ENCODE measurements at regions not wholly inside any gene's neighbourhood (a gene's known extent, or its start where the extent isn't known, plus 50 kb on each side); places are given as distances from the start of the nearest gene placed in this dataset.

GRCh38 chr17:72349011-72349410 is 228.2 kb downstream of the SOX9 start:
- no peak overlapping the region for H3K9ac ChIP-seq (ENCODE audit: low read depth, low read length, poor library complexity, severe bottlenecking)
- H4K20me1 ChIP-seq (ENCODE audit: insufficient read depth, low read length, poor library complexity, severe bottlenecking) = no peaks in the 10 kb centered on the region
- no peaks in the 10 kb centered on the region for H3K9me2 ChIP-seq (replicated peaks; ENCODE audit: low read depth, low read length)
- no peaks in the 10 kb centered on the region for H3K79me2 ChIP-seq (ENCODE audit: insufficient read depth, low read length)
- peaks cover 6% of the 10 kb centered on the region; the same call in 1 of the 2 replicates for H3K9me3 ChIP-seq (ENCODE audit: insufficient read depth, low read depth, low read length)
- H3K4me2 ChIP-seq (ENCODE audit: low read depth, low read length, poor library complexity, severe bottlenecking) = no peak overlapping the region
- no peaks in the 10 kb centered on the region for H3K4me1 ChIP-seq (ENCODE audit: insufficient read depth, low read length, poor library complexity, severe bottlenecking)
- H2AFZ ChIP-seq (ENCODE audit: low read length) = no peak overlapping the region
- H3F3A ChIP-seq (ENCODE audit: low read depth) = no peaks in the 10 kb centered on the region
- H3K27me3 ChIP-seq (ENCODE audit: insufficient read depth, low read length, poor library complexity, severe bottlenecking) = no peaks in the 10 kb centered on the region
- H3K4me3 ChIP-seq (ENCODE audit: low read length, poor library complexity, severe bottlenecking) = no peak overlapping the region
- no peaks in the 10 kb centered on the region for H3K36me3 ChIP-seq (ENCODE audit: insufficient read depth, low read length)
- TF ChIP-seq CTCF (conservative IDR thresholded peaks at IDR 0.05; ENCODE audit: low read length) (no peak), EZH2phosphoT487 (IDR thresholded peaks at IDR 0.05; ENCODE audit: borderline replicate concordance) (no peak)

GRCh38 chr17:72349491-72349995 is 228.7 kb downstream of the SOX9 start:
- Histone ChIP-seq H3K9me3 (ENCODE audit: insufficient read depth, low read depth, low read length) (peaks cover 6% of the 10 kb centered on the region; the same call in 1 of the 2 replicates), H3K27me3 (ENCODE audit: insufficient read depth, low read length, poor library complexity, severe bottlenecking) (no peaks in the 10 kb centered on the region), H3K4me3 (ENCODE audit: low read length, poor library complexity, severe bottlenecking) (no peak overlapping the region), H3K4me2 (ENCODE audit: low read depth, low read length, poor library complexity, severe bottlenecking) (no peak overlapping the region), H2AFZ (ENCODE audit: low read length) (no peak overlapping the region), H3K79me2 (ENCODE audit: insufficient read depth, low read length) (no peaks in the 10 kb centered on the region), H3K4me1 (ENCODE audit: insufficient read depth, low read length, poor library complexity, severe bottlenecking) (no peaks in the 10 kb centered on the region), H3K9me2 (replicated peaks; ENCODE audit: low read depth, low read length) (no peaks in the 10 kb centered on the region), H3F3A (ENCODE audit: low read depth) (no peaks in the 10 kb centered on the region), H3K9ac (ENCODE audit: low read depth, low read length, poor library complexity, severe bottlenecking) (no peak overlapping the region), H3K36me3 (ENCODE audit: insufficient read depth, low read length) (no peaks in the 10 kb centered on the region), H4K20me1 (ENCODE audit: insufficient read depth, low read length, poor library complexity, severe bottlenecking) (no peaks in the 10 kb centered on the region)
- TF ChIP-seq EZH2phosphoT487 (IDR thresholded peaks at IDR 0.05; ENCODE audit: borderline replicate concordance) (no peak), CTCF (conservative IDR thresholded peaks at IDR 0.05; ENCODE audit: low read length) (no peak)

GRCh38 chr17:72350073-72350472 is 229.3 kb downstream of the SOX9 start:
- Histone ChIP-seq H3K4me1 (ENCODE audit: insufficient read depth, low read length, poor library complexity, severe bottlenecking) (no peaks in the 10 kb centered on the region), H3K36me3 (ENCODE audit: insufficient read depth, low read length) (no peaks in the 10 kb centered on the region), H3K27me3 (ENCODE audit: insufficient read depth, low read length, poor library complexity, severe bottlenecking) (no peaks in the 10 kb centered on the region), H2AFZ (ENCODE audit: low read length) (no peak overlapping the region), H3F3A (ENCODE audit: low read depth) (no peaks in the 10 kb centered on the region), H3K4me2 (ENCODE audit: low read depth, low read length, poor library complexity, severe bottlenecking) (no peak overlapping the region), H4K20me1 (ENCODE audit: insufficient read depth, low read length, poor library complexity, severe bottlenecking) (no peaks in the 10 kb centered on the region), H3K4me3 (ENCODE audit: low read length, poor library complexity, severe bottlenecking) (no peak overlapping the region), H3K79me2 (ENCODE audit: insufficient read depth, low read length) (no peaks in the 10 kb centered on the region), H3K9ac (ENCODE audit: low read depth, low read length, poor library complexity, severe bottlenecking) (no peak overlapping the region), H3K9me3 (ENCODE audit: insufficient read depth, low read depth, low read length) (peaks cover 6% of the 10 kb centered on the region; the same call in 1 of the 2 replicates), H3K9me2 (replicated peaks; ENCODE audit: low read depth, low read length) (no peaks in the 10 kb centered on the region)
- TF ChIP-seq CTCF (conservative IDR thresholded peaks at IDR 0.05; ENCODE audit: low read length) (no peak), EZH2phosphoT487 (IDR thresholded peaks at IDR 0.05; ENCODE audit: borderline replicate concordance) (no peak)

Data from Loucy (cell line).